ENCODE measurements at regions not wholly inside any gene's neighbourhood (a gene's known extent, or its start where the extent isn't known, plus 50 kb on each side); places are given as distances from the start of the nearest gene placed in this dataset.
"Not testable (repeated sequence)": the region's sequence is repeated elsewhere in the genome, so short reads cannot be mapped to it uniquely, and the experiment has no call there.

GRCh38 chr9:73976424-73976823 is 520.7 kb upstream of the RORB start:
- not testable (repeated sequence) for DNase-seq (ENCODE audit: low read depth in 2 of 3, low spot score in 1 of 3)

- DNase-seq (ENCODE audit: low read depth in 2 of 3, low spot score in 1 of 3): no peak
Measured at GRCh38 chr9:73979894-73980264, 517.3 kb upstream of the RORB start.

GRCh38 chr9:73980754-73981153 is 516.4 kb upstream of the RORB start:
- no peak for DNase-seq (ENCODE audit: low read depth in 2 of 3, low spot score in 1 of 3)

- no peak for DNase-seq (ENCODE audit: low read depth in 2 of 3, low spot score in 1 of 3)
Measured at GRCh38 chr9:73981405-73981804, 515.7 kb upstream of the RORB start.

GRCh38 chr9:73995836-73996235 is 501.3 kb upstream of the RORB start:
- DNase-seq (ENCODE audit: low read depth in 2 of 3, low spot score in 1 of 3): no peak

- DNase-seq (ENCODE audit: low read depth in 2 of 3, low spot score in 1 of 3): no peak
Measured at GRCh38 chr9:73996844-73997243, 500.3 kb upstream of the RORB start.

- no peak for DNase-seq (ENCODE audit: low read depth in 2 of 3, low spot score in 1 of 3)
Measured at GRCh38 chr9:74001382-74001781, 495.8 kb upstream of the RORB start.

GRCh38 chr9:74006935-74007334 is 490.2 kb upstream of the RORB start:
- no peak for DNase-seq (ENCODE audit: low read depth in 2 of 3, low spot score in 1 of 3)

- no peak for DNase-seq (ENCODE audit: low read depth in 2 of 3, low spot score in 1 of 3)
Measured at GRCh38 chr9:74007833-74008232, 489.3 kb upstream of the RORB start.

- no peak for DNase-seq (ENCODE audit: low read depth in 2 of 3, low spot score in 1 of 3)
Measured at GRCh38 chr9:74016004-74016403, 481.1 kb upstream of the RORB start.

- no peak for DNase-seq (ENCODE audit: low read depth in 2 of 3, low spot score in 1 of 3)
Measured at GRCh38 chr9:74025402-74025925, 471.7 kb upstream of the RORB start.

GRCh38 chr9:74032421-74032820 is 464.7 kb upstream of the RORB start:
- DNase-seq (ENCODE audit: low read depth in 2 of 3, low spot score in 1 of 3): no peak

- DNase-seq (ENCODE audit: low read depth in 2 of 3, low spot score in 1 of 3): no peak
Measured at GRCh38 chr9:74035786-74036185, 461.3 kb upstream of the RORB start.

GRCh38 chr9:74036549-74037231 is 460.4 kb upstream of the RORB start:
- no peak for DNase-seq (ENCODE audit: low read depth in 2 of 3, low spot score in 1 of 3)

- no peak for DNase-seq (ENCODE audit: low read depth in 2 of 3, low spot score in 1 of 3)
Measured at GRCh38 chr9:74037274-74037673, 459.9 kb upstream of the RORB start.

- no peak for DNase-seq (ENCODE audit: low read depth in 2 of 3, low spot score in 1 of 3)
Measured at GRCh38 chr9:74041588-74041987, 455.5 kb upstream of the RORB start.

- no peak for DNase-seq (ENCODE audit: low read depth in 2 of 3, low spot score in 1 of 3)
Measured at GRCh38 chr9:74044844-74045243, 452.3 kb upstream of the RORB start.

GRCh38 chr9:74056023-74056422 is 441.1 kb upstream of the RORB start:
- no peak for DNase-seq (ENCODE audit: low read depth in 2 of 3, low spot score in 1 of 3)

- not testable (repeated sequence) for DNase-seq (ENCODE audit: low read depth in 2 of 3, low spot score in 1 of 3)
Measured at GRCh38 chr9:74057051-74057450, 440.1 kb upstream of the RORB start.

- no peak for DNase-seq (ENCODE audit: low read depth in 2 of 3, low spot score in 1 of 3)
Measured at GRCh38 chr9:74064702-74065101, 432.4 kb upstream of the RORB start.

- no peak for DNase-seq (ENCODE audit: low read depth in 2 of 3, low spot score in 1 of 3)
Measured at GRCh38 chr9:74066128-74066527, 431.0 kb upstream of the RORB start.

- DNase-seq (ENCODE audit: low read depth in 2 of 3, low spot score in 1 of 3): no peak
Measured at GRCh38 chr9:74066605-74067004, 430.5 kb upstream of the RORB start.

GRCh38 chr9:74071502-74071901 is 425.6 kb upstream of the RORB start:
- no peak for DNase-seq (ENCODE audit: low read depth in 2 of 3, low spot score in 1 of 3)
